ENCODE measurements at regions not wholly inside any gene's neighbourhood (a gene's known extent, or its start where the extent isn't known, plus 50 kb on each side); places are given as distances from the start of the nearest gene placed in this dataset.

DNA sequence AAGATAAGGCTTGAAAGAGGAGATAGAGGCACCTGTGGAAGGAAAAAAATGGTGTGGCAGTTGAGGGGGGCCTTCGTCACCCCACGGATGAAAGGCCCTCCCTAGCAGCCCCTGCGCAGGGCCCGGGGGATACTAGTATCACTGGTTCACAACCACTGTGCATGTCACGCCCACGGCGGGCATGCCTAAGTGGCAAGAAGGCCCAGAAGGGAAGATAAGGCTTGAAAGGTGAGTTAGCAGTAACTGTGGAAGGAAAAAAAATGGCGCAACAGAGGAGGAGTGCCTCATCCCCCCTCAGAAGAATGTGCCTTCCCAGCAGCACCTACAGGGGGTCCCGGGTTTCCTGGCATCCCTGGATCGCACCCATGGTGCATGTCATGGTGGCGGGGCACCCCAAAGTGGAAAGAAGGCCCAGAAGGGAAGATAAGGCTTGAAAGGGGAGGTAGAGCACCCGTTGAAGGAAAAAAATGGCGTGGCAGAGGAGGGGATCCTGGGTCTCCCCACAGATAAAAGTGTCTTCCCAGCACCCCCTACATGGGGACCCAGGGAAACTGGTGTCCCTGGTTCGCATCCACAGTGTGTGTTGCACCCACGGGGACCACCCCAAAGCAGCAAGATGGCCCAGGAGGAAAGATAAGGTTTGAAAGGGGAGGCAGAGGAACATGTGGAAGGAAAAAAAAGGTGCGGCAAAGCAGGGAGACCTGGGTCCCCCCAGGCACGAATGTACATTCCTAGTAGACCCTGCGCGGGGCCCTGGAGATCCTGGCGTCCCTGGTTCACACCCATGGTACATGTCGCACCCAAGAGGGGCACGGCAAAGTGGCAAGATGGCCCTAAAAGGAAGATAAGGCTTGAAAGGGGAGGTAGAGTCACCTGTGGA is 279.2 kb downstream of the ALG10 start:
- Histone ChIP-seq H3K9ac (ENCODE audit: low read depth, low read length, poor library complexity, severe bottlenecking) (no peak overlapping the region), H3K4me1 (ENCODE audit: insufficient read depth, low read length, poor library complexity, severe bottlenecking) (no peaks in the 10 kb centered on the region), H4K20me1 (ENCODE audit: insufficient read depth, low read length, poor library complexity, severe bottlenecking) (no peaks in the 10 kb centered on the region), H2AFZ (ENCODE audit: low read length) (no peak overlapping the region), H3K36me3 (ENCODE audit: insufficient read depth, low read length) (no peaks in the 10 kb centered on the region), H3K9me3 (ENCODE audit: insufficient read depth, low read depth, low read length) (peaks cover 25% of the 10 kb centered on the region; the same call in 1 of the 2 replicates), H3K4me2 (ENCODE audit: low read depth, low read length, poor library complexity, severe bottlenecking) (no peak overlapping the region), H3K4me3 (ENCODE audit: low read length, poor library complexity, severe bottlenecking) (no peak overlapping the region), H3K27me3 (ENCODE audit: insufficient read depth, low read length, poor library complexity, severe bottlenecking) (no peaks in the 10 kb centered on the region), H3F3A (ENCODE audit: low read depth) (no peaks in the 10 kb centered on the region), H3K79me2 (ENCODE audit: insufficient read depth, low read length) (no peaks in the 10 kb centered on the region), H3K9me2 (replicated peaks; ENCODE audit: low read depth, low read length) (no peaks in the 10 kb centered on the region)
- TF ChIP-seq CTCF (conservative IDR thresholded peaks at IDR 0.05; ENCODE audit: low read length): no peak
- TF ChIP-seq EZH2phosphoT487 (IDR thresholded peaks at IDR 0.05; ENCODE audit: borderline replicate concordance): no peak

DNA sequence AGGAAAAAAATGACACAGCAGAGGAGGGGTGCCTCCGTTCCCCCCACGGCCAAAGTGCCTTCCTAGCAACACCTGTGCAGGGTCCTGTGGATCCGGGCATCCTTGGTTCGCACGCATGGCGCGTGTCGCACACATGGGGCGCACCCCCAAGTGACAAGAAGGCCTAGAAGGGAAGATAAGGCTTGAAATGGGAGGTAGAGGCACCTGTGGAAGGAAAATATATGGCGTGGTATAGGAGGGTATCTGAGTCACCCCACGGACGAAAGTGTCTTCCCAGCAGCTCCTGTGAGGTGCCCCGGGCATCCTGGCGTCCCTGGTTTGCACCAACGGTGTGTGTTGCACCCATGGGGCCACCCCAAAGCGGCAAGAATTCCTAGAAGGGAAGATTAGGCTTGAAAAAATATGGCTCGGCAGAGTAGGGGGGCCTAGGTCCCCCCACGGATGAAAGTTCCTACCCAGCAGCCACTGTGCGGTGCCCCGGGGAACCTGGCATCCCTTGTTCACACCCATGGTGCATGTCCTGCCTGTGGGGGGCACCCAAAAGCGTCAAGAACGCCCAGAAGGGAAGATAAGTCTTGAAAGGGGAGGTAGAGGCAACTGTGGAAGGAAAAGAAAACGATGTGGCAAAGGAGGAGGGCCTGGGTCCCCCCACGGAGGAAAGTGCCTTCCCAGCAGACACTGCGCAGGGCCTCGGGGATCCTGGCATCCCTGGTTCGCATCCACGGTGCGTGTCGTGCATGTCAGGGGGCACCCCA is 280.0 kb downstream of the ALG10 start:
- no peaks in the 10 kb centered on the region for H3K4me1 ChIP-seq (ENCODE audit: insufficient read depth, low read length, poor library complexity, severe bottlenecking)
- H3K9ac ChIP-seq (ENCODE audit: low read depth, low read length, poor library complexity, severe bottlenecking): no peak overlapping the region
- H3K79me2 ChIP-seq (ENCODE audit: insufficient read depth, low read length): no peaks in the 10 kb centered on the region
- no peak overlapping the region for H3K4me3 ChIP-seq (ENCODE audit: low read length, poor library complexity, severe bottlenecking)
- H3K9me3 ChIP-seq (ENCODE audit: insufficient read depth, low read depth, low read length): peaks cover 28% of the 10 kb centered on the region; the same call in 1 of the 2 replicates
- no peaks in the 10 kb centered on the region for H3K27me3 ChIP-seq (ENCODE audit: insufficient read depth, low read length, poor library complexity, severe bottlenecking)
- TF ChIP-seq CTCF (conservative IDR thresholded peaks at IDR 0.05; ENCODE audit: low read length) (no peak), EZH2phosphoT487 (IDR thresholded peaks at IDR 0.05; ENCODE audit: borderline replicate concordance) (no peak)
- no peaks in the 10 kb centered on the region for H4K20me1 ChIP-seq (ENCODE audit: insufficient read depth, low read length, poor library complexity, severe bottlenecking)
- no peak overlapping the region for H3K4me2 ChIP-seq (ENCODE audit: low read depth, low read length, poor library complexity, severe bottlenecking)
- H3K36me3 ChIP-seq (ENCODE audit: insufficient read depth, low read length): no peaks in the 10 kb centered on the region
- no peaks in the 10 kb centered on the region for H3K9me2 ChIP-seq (replicated peaks; ENCODE audit: low read depth, low read length)
- H2AFZ ChIP-seq (ENCODE audit: low read length): no peak overlapping the region
- H3F3A ChIP-seq (ENCODE audit: low read depth): no peaks in the 10 kb centered on the region

- Histone ChIP-seq H2AFZ (ENCODE audit: low read length) (no peak overlapping the region), H4K20me1 (ENCODE audit: insufficient read depth, low read length, poor library complexity, severe bottlenecking) (no peaks in the 10 kb centered on the region), H3K79me2 (ENCODE audit: insufficient read depth, low read length) (no peaks in the 10 kb centered on the region), H3K9ac (ENCODE audit: low read depth, low read length, poor library complexity, severe bottlenecking) (no peak overlapping the region), H3K36me3 (ENCODE audit: insufficient read depth, low read length) (no peaks in the 10 kb centered on the region), H3K9me2 (replicated peaks; ENCODE audit: low read depth, low read length) (no peaks in the 10 kb centered on the region), H3K4me3 (ENCODE audit: low read length, poor library complexity, severe bottlenecking) (no peak overlapping the region), H3K4me1 (ENCODE audit: insufficient read depth, low read length, poor library complexity, severe bottlenecking) (no peaks in the 10 kb centered on the region), H3F3A (ENCODE audit: low read depth) (no peaks in the 10 kb centered on the region), H3K9me3 (ENCODE audit: insufficient read depth, low read depth, low read length) (peaks cover 29% of the 10 kb centered on the region; the same call in 1 of the 2 replicates), H3K4me2 (ENCODE audit: low read depth, low read length, poor library complexity, severe bottlenecking) (no peak overlapping the region), H3K27me3 (ENCODE audit: insufficient read depth, low read length, poor library complexity, severe bottlenecking) (no peaks in the 10 kb centered on the region)
- no peak for TF ChIP-seq EZH2phosphoT487 (IDR thresholded peaks at IDR 0.05; ENCODE audit: borderline replicate concordance)
Observed at GRCh38 chr12:34303091-34303870, 281.0 kb downstream of the ALG10 start.

All from Loucy (cell line).